B cell (primary cell): ENCODE measurements at regions not wholly inside any gene's neighbourhood (a gene's known extent, or its start where the extent isn't known, plus 50 kb on each side); places are given as distances from the start of the nearest gene placed in this dataset.

ENCODE experiments used
- CTCF ChIP-seq: fragments of 200-600 bp; IDR thresholded peaks from one replicate; pipeline ENCODE4 v1.8.0; 2022; ENCODE audit warnings: antibody characterized with exemption, mild to moderate bottlenecking
- EZH2 ChIP-seq: IDR thresholded peaks from 2 replicates; pipeline ENCODE4 v1.6.1; 2012; ENCODE audit warnings: borderline replicate concordance, low read depth, mild to moderate bottlenecking, moderate library complexity, low read length; ENCODE audit not compliant: insufficient read depth, poor library complexity, severe bottlenecking

GRCh38 chr2:158013891-158014290 lies 87.8 kb upstream of the UPP2 start:
- TF ChIP-seq CTCF (no peak), EZH2 (no peak)
